GM15510 (cell line): ENCODE measurements at regions not wholly inside any gene's neighbourhood (a gene's known extent, or its start where the extent isn't known, plus 50 kb on each side); places are given as distances from the start of the nearest gene placed in this dataset.

Experiments used
- POLR2A ChIP-seq: IDR thresholded peaks from 3 replicates; pipeline ENCODE4 v1.6.1; 2011; ENCODE audit warnings: borderline replicate concordance; ENCODE audit not compliant: insufficient read length; ENCODE audit errors: extremely low read depth

GRCh38 chr1:234683861-234684632 lies 74.1 kb upstream of the IRF2BP2 start:
- no peak for TF ChIP-seq POLR2A

GRCh38 chr1:234683127-234683860 lies 73.3 kb upstream of the IRF2BP2 start:
- no peak for TF ChIP-seq POLR2A

- TF ChIP-seq POLR2A, result no peak
These were observed 72.0 kb upstream of the IRF2BP2 start for GRCh38 chr1:234681990-234682389.

GRCh38 chr1:234681065-234681464 lies 71.1 kb upstream of the IRF2BP2 start:
- no peak for TF ChIP-seq POLR2A

GRCh38 chr1:234680331-234680904 lies 70.4 kb upstream of the IRF2BP2 start:
- no peak for TF ChIP-seq POLR2A

GRCh38 chr1:234676103-234676594 lies 66.2 kb upstream of the IRF2BP2 start:
- no peak for TF ChIP-seq POLR2A

- TF ChIP-seq POLR2A, result no peak
These were observed 65.6 kb upstream of the IRF2BP2 start for GRCh38 chr1:234675572-234675971.

- no peak for TF ChIP-seq POLR2A
These were observed 65.0 kb upstream of the IRF2BP2 start for GRCh38 chr1:234675006-234675405.

- no peak for TF ChIP-seq POLR2A
These were observed 64.3 kb upstream of the IRF2BP2 start for GRCh38 chr1:234674218-234674815.

- TF ChIP-seq POLR2A, result no peak
These were observed 62.6 kb upstream of the IRF2BP2 start for GRCh38 chr1:234672349-234673135.

GRCh38 chr1:234670967-234671626 lies 61.1 kb upstream of the IRF2BP2 start:
- TF ChIP-seq POLR2A, result no peak

GRCh38 chr1:234669499-234669898 lies 59.5 kb upstream of the IRF2BP2 start:
- TF ChIP-seq POLR2A, result no peak

GRCh38 chr1:234668577-234668955 lies 58.6 kb upstream of the IRF2BP2 start:
- no peak for TF ChIP-seq POLR2A

- TF ChIP-seq POLR2A, result no peak
These were observed 57.9 kb upstream of the IRF2BP2 start for GRCh38 chr1:234667600-234668576.

GRCh38 chr1:234666761-234667160 lies 56.8 kb upstream of the IRF2BP2 start:
- TF ChIP-seq POLR2A, result no peak
